ENCODE measurements at regions not wholly inside any gene's neighbourhood (a gene's known extent, or its start where the extent isn't known, plus 50 kb on each side); places are given as distances from the start of the nearest gene placed in this dataset.

DNA sequence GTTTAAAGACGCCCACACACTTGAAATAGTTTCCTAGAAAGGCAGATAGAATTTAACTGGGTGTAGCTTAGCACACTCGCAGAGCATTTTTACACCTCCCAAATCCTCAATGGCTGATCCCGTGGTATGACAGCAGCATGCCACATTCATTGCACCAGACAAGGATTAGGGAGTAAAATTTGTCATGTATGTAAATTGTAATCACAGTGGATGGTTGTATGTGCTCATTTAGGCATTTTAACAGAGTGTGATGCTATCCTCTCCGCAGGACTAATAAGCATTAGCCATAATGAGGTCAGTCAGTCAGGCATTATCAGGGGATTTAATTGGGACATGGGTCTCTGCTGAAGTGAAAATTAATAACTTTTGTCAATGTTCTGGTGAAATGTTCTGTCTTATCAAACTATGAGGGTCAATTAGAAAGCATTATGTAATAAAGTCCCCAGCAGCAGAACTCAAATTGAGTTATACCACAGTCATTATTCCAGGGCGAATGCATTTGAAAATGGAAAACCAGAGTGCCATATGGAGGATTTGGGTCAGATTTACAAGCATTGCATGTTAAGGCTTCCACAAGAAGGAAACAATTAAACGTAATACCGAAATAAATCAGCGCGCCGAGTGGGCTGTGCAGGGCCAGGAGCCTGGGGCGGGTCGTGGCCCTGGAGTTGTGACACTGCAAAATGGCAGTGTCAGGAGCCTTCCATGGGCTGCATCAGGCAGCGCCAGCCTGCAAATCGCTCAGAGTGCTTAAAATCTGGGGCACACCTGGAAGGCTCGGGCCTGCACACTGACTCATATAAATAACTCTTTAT is 602.2 kb downstream of the BNC2 start:
- TF ChIP-seq EZH2phosphoT487 (IDR thresholded peaks at IDR 0.05; ENCODE audit: borderline replicate concordance, low read depth, low read length) (no peak), CTCF (conservative IDR thresholded peaks at IDR 0.05; ENCODE audit: low read length) (no peak)
